ENCODE measurements at regions not wholly inside any gene's neighbourhood (a gene's known extent, or its start where the extent isn't known, plus 50 kb on each side); places are given as distances from the start of the nearest gene placed in this dataset.

- TF ChIP-seq EP300 (IDR thresholded peaks at IDR 0.05) (no peak), POLR2AphosphoS5 (IDR thresholded peaks at IDR 0.05) (no peak), CTCF (IDR thresholded peaks at IDR 0.05) (no peak)
Observed at GRCh38 chr1:234862360-234862943, 252.5 kb upstream of the IRF2BP2 start.
